SK-N-MC (cell line): ENCODE measurements at regions not wholly inside any gene's neighbourhood (a gene's known extent, or its start where the extent isn't known, plus 50 kb on each side); places are given as distances from the start of the nearest gene placed in this dataset.

ENCODE experiments used
- EZH2 ChIP-seq: fragments of 200-600 bp; sonication (generic); IDR thresholded peaks from one replicate; pipeline ENCODE4 v1.6.1; 2017; ENCODE audit warnings: antibody characterized with exemption
- FOXP2 ChIP-seq: optimal IDR thresholded peaks from 2 replicates; pipeline ENCODE3; 2011; ENCODE audit warnings: mild to moderate bottlenecking, moderate library complexity; ENCODE audit not compliant: insufficient read depth; ENCODE audit errors: extremely low read length, control extremely low read depth
- POLR2AphosphoS5 ChIP-seq: IDR thresholded peaks from 2 replicates; pipeline ENCODE4 v1.6.1; 2012; ENCODE audit warnings: mild to moderate bottlenecking, low read depth, low read length, borderline replicate concordance

DNA sequence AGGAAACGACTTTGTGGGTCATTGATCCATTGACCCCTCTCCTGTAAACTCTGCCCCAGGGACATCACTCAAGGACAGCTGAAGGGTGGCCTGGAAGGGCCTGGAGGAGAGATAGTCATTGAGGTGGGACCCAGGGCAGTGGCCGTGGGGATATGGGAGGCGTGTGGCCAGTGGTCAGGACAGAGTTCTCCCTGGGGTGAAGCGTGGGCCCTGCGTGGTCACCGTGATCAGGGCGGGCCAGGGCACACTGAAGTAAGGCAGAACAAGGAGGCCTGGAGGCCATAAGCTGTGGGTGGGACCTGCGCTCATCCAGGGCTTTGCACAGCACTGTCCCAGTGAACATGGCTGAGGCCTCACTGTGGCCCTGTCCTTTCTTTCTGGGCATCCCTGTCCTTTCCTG, 177.9 kb downstream of the ZNF248 start:
- TF ChIP-seq POLR2AphosphoS5 (no peak), EZH2 (no peak), FOXP2 (no peak)
